ENCODE measurements at regions not wholly inside any gene's neighbourhood (a gene's known extent, or its start where the extent isn't known, plus 50 kb on each side); places are given as distances from the start of the nearest gene placed in this dataset.
"Not testable (repeated sequence)": the region's sequence is repeated elsewhere in the genome, so short reads cannot be mapped to it uniquely, and the experiment has no call there.

- DNase-seq (ENCODE audit: low spot score) = no peak
Measured at GRCh38 chr10:21150166-21150565, 253.1 kb upstream of the NEBL start.

- DNase-seq (ENCODE audit: low spot score) = no peak
Measured at GRCh38 chr10:21146436-21146789, 249.3 kb upstream of the NEBL start.

GRCh38 chr10:21145751-21146435, 248.8 kb upstream of the NEBL start:
- no peak for DNase-seq (ENCODE audit: low spot score)

- no peak for DNase-seq (ENCODE audit: low spot score)
Measured at GRCh38 chr10:21144047-21144446, 246.9 kb upstream of the NEBL start.

GRCh38 chr10:21141946-21142492, 244.9 kb upstream of the NEBL start:
- no peak for DNase-seq (ENCODE audit: low spot score)

- DNase-seq (ENCODE audit: low spot score) = no peak
Measured at GRCh38 chr10:21138769-21139340, 241.7 kb upstream of the NEBL start.

GRCh38 chr10:21135023-21135931, 238.2 kb upstream of the NEBL start:
- DNase-seq (ENCODE audit: low spot score) = no peak

- no peak for DNase-seq (ENCODE audit: low spot score)
Measured at GRCh38 chr10:21134645-21135022, 237.5 kb upstream of the NEBL start.

GRCh38 chr10:21130683-21131442, 233.8 kb upstream of the NEBL start:
- no peak for DNase-seq (ENCODE audit: low spot score)

GRCh38 chr10:21130108-21130507, 233.0 kb upstream of the NEBL start:
- no peak for DNase-seq (ENCODE audit: low spot score)

GRCh38 chr10:21125471-21126228, 228.5 kb upstream of the NEBL start:
- no peak for DNase-seq (ENCODE audit: low spot score)

GRCh38 chr10:21122907-21123306, 225.8 kb upstream of the NEBL start:
- no peak for DNase-seq (ENCODE audit: low spot score)

GRCh38 chr10:21121822-21122221, 224.7 kb upstream of the NEBL start:
- not testable (repeated sequence) for DNase-seq (ENCODE audit: low spot score)

GRCh38 chr10:21114683-21115082, 217.6 kb upstream of the NEBL start:
- DNase-seq (ENCODE audit: low spot score) = no peak

GRCh38 chr10:21110358-21110757, 213.2 kb upstream of the NEBL start:
- DNase-seq (ENCODE audit: low spot score) = no peak

- DNase-seq (ENCODE audit: low spot score) = not testable (repeated sequence)
Measured at GRCh38 chr10:21106931-21107330, 209.8 kb upstream of the NEBL start.

- not testable (repeated sequence) for DNase-seq (ENCODE audit: low spot score)
Measured at GRCh38 chr10:21105331-21105730, 208.2 kb upstream of the NEBL start.

GRCh38 chr10:21100871-21101514, 203.9 kb upstream of the NEBL start:
- no peak for DNase-seq (ENCODE audit: low spot score)

- no peak for DNase-seq (ENCODE audit: low spot score)
Measured at GRCh38 chr10:21100190-21100589, 203.1 kb upstream of the NEBL start.
